Keratinocyte (primary cell): ENCODE measurements at regions not wholly inside any gene's neighbourhood (a gene's known extent, or its start where the extent isn't known, plus 50 kb on each side); places are given as distances from the start of the nearest gene placed in this dataset.

Experiments used
- DNase-seq: peaks from one replicate; pipeline ENCODE4 v3.0.0-alpha.2; 2011; ENCODE audit warnings: low read depth, missing footprints, low spot score
- FAIRE-seq: peaks from 2 replicates; lab custom pipeline; 2011; peaks lifted over from hg19 to GRCh38; lab: Jason Lieb, UNC
- H2AFZ ChIP-seq: 2 replicates; pipeline ENCODE4 v1.6.0; 2012; ENCODE audit warnings: low read length, control low read depth, inconsistent platforms; ENCODE audit not compliant: control insufficient read depth
- H3K27ac ChIP-seq: 2 replicates; pipeline ENCODE4 v1.5.1; 2011; ENCODE audit warnings: low read length; ENCODE audit not compliant: control insufficient read depth, insufficient read depth
- H3K27me3 ChIP-seq: 3 replicates; pipeline ENCODE4 v1.6.0; 2011; ENCODE audit warnings: low read length; ENCODE audit not compliant: control insufficient read depth, insufficient read depth; ENCODE audit errors: extremely low read depth
- H3K36me3 ChIP-seq, 2 experiments: 2 replicates in 1 of 2; 3 replicates in 1 of 2; pipeline ENCODE4 v1.5.1; 2011; ENCODE audit warnings: low read length in 2 of 2, mild to moderate bottlenecking in 1 of 2; ENCODE audit not compliant: control insufficient read depth in 2 of 2, insufficient read depth in 2 of 2; ENCODE audit errors: extremely low read depth in 1 of 2
- H3K4me1 ChIP-seq: 3 replicates; pipeline ENCODE4 v1.5.1; 2011; ENCODE audit warnings: low read length; ENCODE audit not compliant: control insufficient read depth, insufficient read depth; ENCODE audit errors: extremely low read depth
- H3K4me2 ChIP-seq: 3 replicates; pipeline ENCODE4 v1.6.0; 2011; ENCODE audit warnings: low read depth, low read length; ENCODE audit not compliant: control insufficient read depth, insufficient read depth; ENCODE audit errors: extremely low read depth
- H3K4me3 ChIP-seq, 3 experiments: fragments of 200-600 bp in 1 of 3; sonication (generic) in 1 of 3; 2 replicates in 2 of 3; 3 replicates in 1 of 3; pipeline ENCODE4 v1.5.1; 2011 to 2016; ENCODE audit warnings: low read length in 3 of 3, mild to moderate bottlenecking in 3 of 3, control low read depth in 2 of 3, inconsistent platforms in 1 of 3, low read depth in 1 of 3, mixed read lengths in 1 of 3, mixed run types in 1 of 3, moderate library complexity in 1 of 3; ENCODE audit not compliant: control insufficient read depth in 2 of 3, insufficient read depth in 2 of 3; ENCODE audit errors: extremely low read depth in 1 of 3
- H3K79me2 ChIP-seq: 2 replicates; pipeline ENCODE4 v1.6.0; 2012; ENCODE audit warnings: low read length; ENCODE audit not compliant: control insufficient read depth, insufficient read depth
- H3K9ac ChIP-seq: 3 replicates; pipeline ENCODE4 v1.6.0; 2011; ENCODE audit warnings: low read length; ENCODE audit not compliant: control insufficient read depth, insufficient read depth; ENCODE audit errors: extremely low read depth
- H3K9me1 ChIP-seq: 3 replicates; pipeline ENCODE4 v1.6.0; 2011; ENCODE audit warnings: low read length; ENCODE audit not compliant: control insufficient read depth, insufficient read depth; ENCODE audit errors: extremely low read depth
- H3K9me3 ChIP-seq: 2 replicates; pipeline ENCODE4 v1.5.1; 2012; ENCODE audit warnings: low read depth, low read length; ENCODE audit not compliant: control insufficient read depth
- H4K20me1 ChIP-seq: 3 replicates; pipeline ENCODE4 v1.6.0; 2011; ENCODE audit warnings: low read length; ENCODE audit not compliant: control insufficient read depth, insufficient read depth; ENCODE audit errors: extremely low read depth
- CTCF ChIP-seq, 3 experiments: IDR thresholded peaks in 1 of 3; conservative IDR thresholded peaks in 1 of 3; optimal IDR thresholded peaks in 1 of 3; 2 replicates in 2 of 3; 3 replicates in 1 of 3; pipeline versions ENCODE3 to v1.5.1; 2011; ENCODE audit warnings: low read length in 3 of 3, mild to moderate bottlenecking in 3 of 3, moderate library complexity in 2 of 3, control low read depth in 1 of 3, inconsistent platforms in 1 of 3; ENCODE audit not compliant: insufficient read depth in 2 of 3; ENCODE audit errors: extremely low read depth in 1 of 3
- EZH2 ChIP-seq: IDR thresholded peaks from one replicate; pipeline ENCODE4 v1.6.1; 2012; ENCODE audit warnings: inconsistent platforms, mild to moderate bottlenecking, low read length, moderate library complexity
- dilution Hi-C: fragments of 300-500 bp; cut with MboI; formaldehyde crosslinking; loops from one replicate; pipeline ENCODE4 v1.7.0; 2020; ENCODE audit warnings: low sequenced_read_pairs; ENCODE audit not compliant: extremely low pct_ligation_motif_present

DNA sequence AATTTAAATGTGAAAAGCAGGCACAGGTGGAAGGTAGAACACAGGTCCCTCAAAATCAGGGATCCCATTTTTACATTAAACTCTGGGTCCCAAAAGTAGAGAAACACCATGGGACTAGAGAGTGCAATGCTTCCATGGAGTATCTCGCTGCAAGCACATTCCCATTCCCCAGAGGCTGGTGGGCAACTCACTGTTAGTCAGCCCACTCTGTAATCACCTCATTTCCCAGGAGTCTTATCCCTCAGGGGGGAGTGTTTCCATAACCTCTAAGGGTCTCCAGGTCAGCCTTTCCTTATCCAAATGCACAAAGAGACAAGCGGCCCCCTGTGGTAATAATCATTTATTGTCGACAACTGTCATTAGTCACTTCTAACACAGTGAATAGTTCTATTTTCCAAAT, 490.1 kb upstream of the LRRC7 start:
- Histone ChIP-seq H4K20me1 (no peaks in the 10 kb centered on the region), H3K9me1 (no peaks in the 10 kb centered on the region), H3K79me2 (no peaks in the 10 kb centered on the region), H3K27me3 (no peaks in the 10 kb centered on the region), H3K36me3 (no peaks in the 10 kb centered on the region), H3K9ac (no peak overlapping the region), H3K9me3 (no peaks in the 10 kb centered on the region), H3K4me1 (no peaks in the 10 kb centered on the region), H2AFZ (no peak overlapping the region), H3K4me2 (no peak overlapping the region), H3K4me3 (no peak overlapping the region), H3K27ac (no peak overlapping the region)
- FAIRE-seq: no peak
- dilution Hi-C loops: no loop called here
- TF ChIP-seq EZH2: no peak
- TF ChIP-seq CTCF (optimal IDR thresholded peaks at IDR 0.05 in 1 of 3, IDR thresholded peaks at IDR 0.05 in 1 of 3, conservative IDR thresholded peaks at IDR 0.05 in 1 of 3; ENCODE audit: extremely low read depth in 1 of 3, insufficient read depth in 2 of 3, low read length in 3 of 3): no peak
- DNase-seq: no peak

DNA sequence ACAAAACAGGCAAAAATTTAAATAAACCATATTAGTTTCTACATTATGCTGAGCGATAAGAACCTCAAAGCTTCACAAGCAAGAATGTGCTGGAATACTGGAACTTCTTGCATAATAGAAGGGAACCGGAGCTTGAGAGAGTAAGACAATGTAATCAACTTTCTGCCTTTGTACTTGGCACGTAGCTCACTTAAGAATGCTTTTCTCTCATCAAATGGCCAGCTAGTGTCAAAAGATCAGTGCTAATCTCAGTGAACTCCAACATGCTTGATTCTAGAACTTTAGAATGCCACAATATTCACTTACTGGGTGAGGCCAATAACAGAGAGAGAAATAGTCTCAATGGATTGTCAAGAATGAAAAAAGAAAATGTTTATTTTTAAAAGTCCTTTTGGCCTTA, 486.1 kb upstream of the LRRC7 start:
- Histone ChIP-seq H3K4me1 (no peaks in the 10 kb centered on the region), H3K9ac (no peak overlapping the region), H3K4me2 (no peak overlapping the region), H3K27me3 (no peaks in the 10 kb centered on the region), H4K20me1 (no peaks in the 10 kb centered on the region), H3K36me3 (no peaks in the 10 kb centered on the region), H2AFZ (no peak overlapping the region), H3K9me3 (no peaks in the 10 kb centered on the region), H3K79me2 (no peaks in the 10 kb centered on the region), H3K9me1 (no peaks in the 10 kb centered on the region), H3K27ac (no peak overlapping the region), H3K4me3 (no peak overlapping the region)
- TF ChIP-seq EZH2 (no peak), CTCF (optimal IDR thresholded peaks at IDR 0.05 in 1 of 3, IDR thresholded peaks at IDR 0.05 in 1 of 3, conservative IDR thresholded peaks at IDR 0.05 in 1 of 3; ENCODE audit: extremely low read depth in 1 of 3, insufficient read depth in 2 of 3, low read length in 3 of 3) (no peak)
- DNase-seq: no peak
- dilution Hi-C loops: no loop called here
- no peak for FAIRE-seq
